Upper lobe of left lung (tissue), 6 donors: ENCODE measurements at regions not wholly inside any gene's neighbourhood (a gene's known extent, or its start where the extent isn't known, plus 50 kb on each side); places are given as distances from the start of the nearest gene placed in this dataset.

Experiments
- ATAC-seq, 2 donors: fragments of 200-7000 bp; cut with Tn5 transposase; one replicate each; pipeline ENCODE4 v1.9.1; 2022; ENCODE audit warnings: mild to moderate bottlenecking in 2 of 2, moderate library complexity in 2 of 2; ENCODE audit not compliant: low FRiP score in 2 of 2
- DNase-seq, 2 donors: peaks; one replicate each; pipeline ENCODE4 v3.0.0-alpha.2; 2019 to 2020
- H3K27ac ChIP-seq, 4 donors: fragments of 200-600 bp; sonication (generic); one replicate each; pipeline ENCODE4 v1.5.1; 2016 to 2019
- H3K27me3 ChIP-seq, 4 donors: fragments of 200-600 bp; sonication (generic); one replicate each; pipeline ENCODE4 v1.5.1; 2017 to 2019
- H3K36me3 ChIP-seq, 4 donors: fragments of 200-600 bp; sonication (generic); one replicate each; pipeline ENCODE4 v1.5.1; 2016 to 2019
- H3K4me1 ChIP-seq, 4 donors: fragments of 200-600 bp; sonication (generic); one replicate each; pipeline ENCODE4 v1.5.1; 2018 to 2019
- H3K4me3 ChIP-seq, 4 donors: fragments of 200-600 bp; sonication (generic); one replicate each; pipeline ENCODE4 v1.5.1; 2017 to 2019; ENCODE audit warnings: mild to moderate bottlenecking in 2 of 4, moderate library complexity in 1 of 4
- H3K9me3 ChIP-seq, 4 donors: fragments of 200-600 bp; sonication (generic); one replicate each; pipeline ENCODE4 v1.5.1; 2018 to 2019
- EP300 ChIP-seq, 4 donors: sonication (generic); formaldehyde crosslinking; IDR thresholded peaks; one replicate each; pipeline ENCODE4 v1.5.1; 2017; ENCODE audit warnings: antibody characterized with exemption in 4 of 4, control low read depth in 2 of 4
- POLR2A ChIP-seq, 4 donors: fragments of 450-650 bp; IDR thresholded peaks; one replicate each; pipeline ENCODE4 v1.5.1; 2016 to 2017; ENCODE audit warnings: antibody characterized with exemption in 4 of 4, mild to moderate bottlenecking in 2 of 4
- POLR2AphosphoS5 ChIP-seq, 2 donors: sonication (generic); formaldehyde crosslinking; IDR thresholded peaks; one replicate each; pipeline ENCODE4 v1.5.1; 2017; ENCODE audit warnings: antibody characterized with exemption in 2 of 2
- WGBS, 2 donors: methylation state at CpG; one replicate each; pipeline ENCODE4 v1.1.5; 2017 to 2018; 5-methylcytosine and 5-hydroxymethylcytosine counted together
- TF ChIP-seq, protein P1 (sequence below), 6 experiments: fragments of 450-650 bp in 4 of 6; fragments of 200-600 bp in 2 of 6; sonication (generic) in 2 of 6; IDR thresholded peaks; one replicate each; pipeline ENCODE4 v1.5.1; 2016 to 2019; ENCODE audit warnings: antibody characterized with exemption in 6 of 6
- donor health status: DM: no; HTN: no; CAD: no; lungs with moderate emphysema.
- donor health status: DM: no; HTN: yes; CAD: no; lungs with severe emphysema.

GRCh38 chr7:18179093-18179492 is 151.4 kb upstream of the PRPS1L1 start:
- ATAC-seq = no peak
- Histone ChIP-seq H3K4me1 (no peaks in the 10 kb centered on the region), H3K27ac (no peak overlapping the region)

DNA sequence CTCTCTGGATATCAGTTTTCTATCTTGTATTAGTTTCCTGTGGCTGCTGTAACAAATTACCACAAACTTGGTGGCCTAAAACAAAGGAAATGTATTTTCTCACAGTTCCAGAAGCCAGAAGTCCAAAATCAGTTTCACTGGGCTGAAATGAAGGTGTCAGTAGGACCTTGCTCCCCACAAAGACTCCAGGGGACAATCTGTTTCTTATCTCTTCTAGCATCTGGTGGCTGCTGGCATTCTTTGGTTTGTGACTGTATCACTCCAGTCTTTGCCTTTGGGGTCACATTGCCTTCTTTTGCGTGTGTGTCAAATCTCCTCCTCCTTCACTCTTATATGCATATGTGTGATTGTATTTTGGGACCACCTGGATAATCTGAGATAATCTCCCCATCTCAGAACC is 153.0 kb upstream of the PRPS1L1 start:
- Histone ChIP-seq H3K4me3 (no peak overlapping the region), H3K36me3 (no peaks in the 10 kb centered on the region), H3K27me3 (no peaks in the 10 kb centered on the region), H3K27ac (no peak overlapping the region), H3K4me1 (no peaks in the 10 kb centered on the region), H3K9me3 (no peaks in the 10 kb centered on the region)
- DNase-seq (no peak), ATAC-seq (no peak)
- WGBS, 2 donors = 86 to 88% methylated on average over 1 of the region's 1 CpG
- no peak for TF ChIP-seq EP300 (IDR thresholded peaks at IDR 0.05)

More at GRCh38 chr7:18179093-18179492, 151.4 kb upstream of the PRPS1L1 start:
- DNase-seq = no peak
- Histone ChIP-seq H3K36me3 (no peaks in the 10 kb centered on the region), H3K9me3 (no peaks in the 10 kb centered on the region), H3K27me3 (no peaks in the 10 kb centered on the region), H3K4me3 (no peak overlapping the region)
- TF ChIP-seq EP300 (IDR thresholded peaks at IDR 0.05) (no peak), POLR2AphosphoS5 (IDR thresholded peaks at IDR 0.05) (no peak), POLR2A (IDR thresholded peaks at IDR 0.05) (no peak)
- TF ChIP-seq, protein P1, sequence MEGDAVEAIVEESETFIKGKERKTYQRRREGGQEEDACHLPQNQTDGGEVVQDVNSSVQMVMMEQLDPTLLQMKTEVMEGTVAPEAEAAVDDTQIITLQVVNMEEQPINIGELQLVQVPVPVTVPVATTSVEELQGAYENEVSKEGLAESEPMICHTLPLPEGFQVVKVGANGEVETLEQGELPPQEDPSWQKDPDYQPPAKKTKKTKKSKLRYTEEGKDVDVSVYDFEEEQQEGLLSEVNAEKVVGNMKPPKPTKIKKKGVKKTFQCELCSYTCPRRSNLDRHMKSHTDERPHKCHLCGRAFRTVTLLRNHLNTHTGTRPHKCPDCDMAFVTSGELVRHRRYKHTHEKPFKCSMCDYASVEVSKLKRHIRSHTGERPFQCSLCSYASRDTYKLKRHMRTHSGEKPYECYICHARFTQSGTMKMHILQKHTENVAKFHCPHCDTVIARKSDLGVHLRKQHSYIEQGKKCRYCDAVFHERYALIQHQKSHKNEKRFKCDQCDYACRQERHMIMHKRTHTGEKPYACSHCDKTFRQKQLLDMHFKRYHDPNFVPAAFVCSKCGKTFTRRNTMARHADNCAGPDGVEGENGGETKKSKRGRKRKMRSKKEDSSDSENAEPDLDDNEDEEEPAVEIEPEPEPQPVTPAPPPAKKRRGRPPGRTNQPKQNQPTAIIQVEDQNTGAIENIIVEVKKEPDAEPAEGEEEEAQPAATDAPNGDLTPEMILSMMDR (IDR thresholded peaks at IDR 0.05) = no peak

DNA sequence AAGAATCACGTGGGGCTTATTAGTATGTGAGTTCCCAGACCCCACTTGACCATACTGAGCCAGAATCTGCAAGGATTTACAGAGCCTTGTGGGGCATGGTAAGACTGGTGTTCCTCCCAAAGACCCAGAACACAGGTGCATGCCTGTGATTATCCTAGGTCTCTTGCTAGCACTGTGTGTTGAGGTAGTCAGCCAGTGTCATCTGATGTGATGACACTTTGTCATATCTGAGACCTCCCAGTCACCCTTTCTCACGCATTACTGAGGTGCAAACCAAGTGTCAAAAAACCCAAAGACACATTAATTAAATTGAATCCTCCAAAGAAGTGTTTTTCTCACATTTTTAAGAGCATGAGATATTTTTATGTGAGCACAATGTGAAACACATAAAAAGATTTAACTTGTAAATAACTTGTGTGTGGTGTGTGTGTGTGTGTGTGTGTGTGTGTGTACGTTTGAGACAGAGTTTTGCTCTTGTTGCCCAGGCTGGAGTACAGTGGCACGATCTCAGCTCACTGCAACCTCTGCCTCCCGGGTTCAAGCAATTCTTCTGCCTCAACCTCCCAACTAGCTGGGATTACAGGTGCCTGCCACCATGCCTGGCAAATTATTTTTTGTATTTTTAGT is 162.0 kb upstream of the PRPS1L1 start:
- no peaks in the 10 kb centered on the region for H3K27me3 ChIP-seq
- no peak for TF ChIP-seq POLR2AphosphoS5 (IDR thresholded peaks at IDR 0.05)
- TF ChIP-seq POLR2A (IDR thresholded peaks at IDR 0.05) = no peak
- TF ChIP-seq EP300 (IDR thresholded peaks at IDR 0.05) = no peak
- TF ChIP-seq, protein P1 (IDR thresholded peaks at IDR 0.05) = no peak
- 89 to 94% methylated on average over 5 of the region's 5 CpGs for WGBS, 2 donors

GRCh38 chr7:18191341-18191740 is 163.7 kb upstream of the PRPS1L1 start:
- no peaks in the 10 kb centered on the region for H3K4me1 ChIP-seq
- ATAC-seq (no peak), DNase-seq (no peak)
- H3K27ac ChIP-seq = no peak overlapping the region
- H3K27me3 ChIP-seq = no peaks in the 10 kb centered on the region
- TF ChIP-seq POLR2A (IDR thresholded peaks at IDR 0.05) (no peak), EP300 (IDR thresholded peaks at IDR 0.05) (no peak), POLR2AphosphoS5 (IDR thresholded peaks at IDR 0.05) (no peak)
- TF ChIP-seq, protein P1 (IDR thresholded peaks at IDR 0.05) = no peak
- 18 to 28% methylated on average over 2 of the region's 2 CpGs for WGBS, 2 donors
- no peak overlapping the region for H3K4me3 ChIP-seq
- H3K36me3 ChIP-seq = no peaks in the 10 kb centered on the region
- no peaks in the 10 kb centered on the region for H3K9me3 ChIP-seq

More for the DNA sequence above, 162.0 kb upstream of the PRPS1L1 start:
- no peak overlapping the region for H3K27ac ChIP-seq
- H3K36me3 ChIP-seq = no peaks in the 10 kb centered on the region
- H3K9me3 ChIP-seq = no peaks in the 10 kb centered on the region
- DNase-seq (no peak), ATAC-seq (no peak)
- no peak overlapping the region for H3K4me3 ChIP-seq
- H3K4me1 ChIP-seq = no peaks in the 10 kb centered on the region

- H3K27ac ChIP-seq = no peak overlapping the region
- DNase-seq (no peak), ATAC-seq (no peak)
- TF ChIP-seq EP300 (IDR thresholded peaks at IDR 0.05) (no peak), POLR2A (IDR thresholded peaks at IDR 0.05) (no peak), POLR2AphosphoS5 (IDR thresholded peaks at IDR 0.05) (no peak)
- TF ChIP-seq, protein P1 (IDR thresholded peaks at IDR 0.05) = no peak
- H3K4me1 ChIP-seq = no peaks in the 10 kb centered on the region
- H3K4me3 ChIP-seq = no peak overlapping the region
- 66 to 82% methylated on average over 8 of the region's 8 CpGs for WGBS, 2 donors
- no peaks in the 10 kb centered on the region for H3K27me3 ChIP-seq
- H3K36me3 ChIP-seq = no peaks in the 10 kb centered on the region
- no peaks in the 10 kb centered on the region for H3K9me3 ChIP-seq
These were observed 164.4 kb upstream of the PRPS1L1 start for GRCh38 chr7:18191862-18192625.
